ENCODE measurements at regions not wholly inside any gene's neighbourhood (a gene's known extent, or its start where the extent isn't known, plus 50 kb on each side); places are given as distances from the start of the nearest gene placed in this dataset.

GRCh38 chr5:118043531-118043930 lies 944.8 kb downstream of the DTWD2 start:
- no peak overlapping the region for H2BK20ac ChIP-seq (ENCODE audit: low read depth, low read length, poor library complexity, severe bottlenecking)
- TF ChIP-seq, protein P1, sequence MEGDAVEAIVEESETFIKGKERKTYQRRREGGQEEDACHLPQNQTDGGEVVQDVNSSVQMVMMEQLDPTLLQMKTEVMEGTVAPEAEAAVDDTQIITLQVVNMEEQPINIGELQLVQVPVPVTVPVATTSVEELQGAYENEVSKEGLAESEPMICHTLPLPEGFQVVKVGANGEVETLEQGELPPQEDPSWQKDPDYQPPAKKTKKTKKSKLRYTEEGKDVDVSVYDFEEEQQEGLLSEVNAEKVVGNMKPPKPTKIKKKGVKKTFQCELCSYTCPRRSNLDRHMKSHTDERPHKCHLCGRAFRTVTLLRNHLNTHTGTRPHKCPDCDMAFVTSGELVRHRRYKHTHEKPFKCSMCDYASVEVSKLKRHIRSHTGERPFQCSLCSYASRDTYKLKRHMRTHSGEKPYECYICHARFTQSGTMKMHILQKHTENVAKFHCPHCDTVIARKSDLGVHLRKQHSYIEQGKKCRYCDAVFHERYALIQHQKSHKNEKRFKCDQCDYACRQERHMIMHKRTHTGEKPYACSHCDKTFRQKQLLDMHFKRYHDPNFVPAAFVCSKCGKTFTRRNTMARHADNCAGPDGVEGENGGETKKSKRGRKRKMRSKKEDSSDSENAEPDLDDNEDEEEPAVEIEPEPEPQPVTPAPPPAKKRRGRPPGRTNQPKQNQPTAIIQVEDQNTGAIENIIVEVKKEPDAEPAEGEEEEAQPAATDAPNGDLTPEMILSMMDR (conservative IDR thresholded peaks at IDR 0.05), result no peak
- no peak overlapping the region for H3K4ac ChIP-seq (ENCODE audit: low read depth, low read length)
- H3K9me3 ChIP-seq (ENCODE audit: control insufficient read depth, low read depth, low read length), result no peaks in the 10 kb centered on the region
- Mint-ChIP-seq H3K4me3 (no peak overlapping the region), H3K27me3 (ENCODE audit: low read depth) (no peaks in the 10 kb centered on the region), H3K9me3 (no peaks in the 10 kb centered on the region), H3K27ac (no peak overlapping the region), H3K4me1 (peaks cover 9 to 19% of the 10 kb centered on the region in 2 experiments), H3K36me3 (ENCODE audit: insufficient read depth in 1 of 3, low read depth in 3 of 3) (no peaks in the 10 kb centered on the region; a peak in 1 of 7 replicates)
- H3K18ac ChIP-seq (ENCODE audit: insufficient read length, low read depth, low read length), result no peak overlapping the region
- no peak overlapping the region for H4K91ac ChIP-seq (ENCODE audit: insufficient read length, low read depth, low read length)
- no peak overlapping the region for H2BK120ac ChIP-seq (ENCODE audit: low read depth, low read length, poor library complexity, severe bottlenecking)
- H2BK5ac ChIP-seq (ENCODE audit: insufficient read length, low read length), result no peak overlapping the region
- no peaks in the 10 kb centered on the region for H4K20me1 ChIP-seq (ENCODE audit: control insufficient read depth, insufficient read depth, insufficient read length)
- H2AFZ ChIP-seq (ENCODE audit: low read length), result no peak overlapping the region
- no peak overlapping the region for H4K8ac ChIP-seq (replicated peaks; ENCODE audit: insufficient read length, low read depth, low read length)
- no peak overlapping the region for H3K14ac ChIP-seq (ENCODE audit: insufficient read depth, low read length)
- no peak overlapping the region for H3K4me2 ChIP-seq (ENCODE audit: insufficient read depth, insufficient read length, low read length)
- H3K4me1 ChIP-seq (ENCODE audit: insufficient read depth, low read length), result no peaks in the 10 kb centered on the region
- H3K79me2 ChIP-seq (ENCODE audit: insufficient read depth, low read length), result no peaks in the 10 kb centered on the region
- H3K23me2 ChIP-seq (ENCODE audit: insufficient read length, low read depth, low read length, poor library complexity, severe bottlenecking), result no peaks in the 10 kb centered on the region
- no peaks in the 10 kb centered on the region for H3K27me3 ChIP-seq (ENCODE audit: insufficient read depth, low read length)
- H3K79me1 ChIP-seq (ENCODE audit: insufficient read depth, low read depth, low read length, poor library complexity, severe bottlenecking), result no peaks in the 10 kb centered on the region
- no peak overlapping the region for H3T11ph ChIP-seq (ENCODE audit: low read length)
- no peak overlapping the region for H3K23ac ChIP-seq (ENCODE audit: insufficient read length, low read depth, low read length)
- H2AK5ac ChIP-seq (ENCODE audit: insufficient read length, low read length), result no peak overlapping the region
- no peak overlapping the region for H3K56ac ChIP-seq (ENCODE audit: insufficient read length, low read depth, low read length)
- no peak overlapping the region for H4K5ac ChIP-seq (ENCODE audit: insufficient read length, low read depth, low read length)
- no peak overlapping the region for H3K27ac ChIP-seq (ENCODE audit: insufficient read length, low read depth, low read length)
- no peak overlapping the region for H2BK15ac ChIP-seq (ENCODE audit: low read depth, low read length)
- no peak overlapping the region for H3K9ac ChIP-seq (ENCODE audit: extremely low read depth, insufficient read length, low read length)
- DNase-seq, result no peak
- H2BK12ac ChIP-seq (ENCODE audit: insufficient read length, low read depth, low read length), result no peak overlapping the region
